ENCODE measurements at regions not wholly inside any gene's neighbourhood (a gene's known extent, or its start where the extent isn't known, plus 50 kb on each side); places are given as distances from the start of the nearest gene placed in this dataset.

DNA sequence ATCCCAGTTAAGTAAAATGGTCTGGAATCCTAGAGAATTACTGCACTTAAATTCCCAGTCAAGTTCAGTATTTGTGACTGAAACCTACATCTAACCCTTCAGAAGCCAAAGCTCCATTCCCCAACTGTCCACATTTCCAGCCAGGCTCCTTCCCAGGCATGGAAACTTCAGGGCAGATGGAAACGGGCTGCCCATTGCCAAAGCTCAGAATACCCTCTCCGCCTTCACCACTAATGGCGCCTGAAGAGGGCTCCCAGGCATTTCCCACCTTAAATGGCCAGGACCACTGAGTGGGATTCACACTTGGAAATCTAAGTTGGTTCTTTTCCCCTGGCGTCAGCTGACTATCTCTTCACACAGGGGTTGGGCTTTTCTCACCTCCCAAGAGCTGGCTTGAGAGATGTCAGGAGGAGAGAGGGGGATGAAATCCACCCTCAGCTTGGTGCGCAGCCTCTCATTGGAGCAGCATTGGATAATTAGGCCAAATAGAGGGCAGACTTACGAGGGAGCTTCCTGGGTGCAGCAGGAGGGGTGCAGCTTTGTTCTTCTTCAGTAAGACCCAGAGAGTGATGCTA, 82.9 kb downstream of the ANKRD60 start:
- Histone ChIP-seq H3K4me3 (ENCODE audit: low read length) (no peak overlapping the region), H3K27me3 (ENCODE audit: control insufficient read depth, insufficient read depth, low read length, poor library complexity, severe bottlenecking) (no peaks in the 10 kb centered on the region), H3K36me3 (ENCODE audit: control insufficient read depth, insufficient read depth, low read length) (no peaks in the 10 kb centered on the region), H3K27ac (ENCODE audit: low read depth, low read length) (no peak overlapping the region), H3K9me3 (ENCODE audit: control insufficient read depth, low read length) (peaks cover 18% of the 10 kb centered on the region), H3K9ac (ENCODE audit: extremely low read depth, low read length, poor library complexity, severe bottlenecking) (no peak overlapping the region), H3K4me1 (ENCODE audit: control insufficient read depth, insufficient read depth, low read length) (no peaks in the 10 kb centered on the region)
- H3K4me1 Mint-ChIP-seq = peaks cover 25% of the 10 kb centered on the region
- DNase-seq = peak; percentile 38
- H3K36me3 Mint-ChIP-seq (ENCODE audit: low read depth) = no peaks in the 10 kb centered on the region
- peaks cover 20% of the 10 kb centered on the region for H3K9me3 Mint-ChIP-seq
- H3K27me3 Mint-ChIP-seq (ENCODE audit: insufficient read depth) = peaks cover 39% of the 10 kb centered on the region
- WGBS, 2 experiments (ENCODE audit: insufficient coverage in 1 of 2, insufficient read length in 1 of 2) = 93 to 97% methylated on average over 4 to 6 of the region's 6 CpGs
- H3K4me3 Mint-ChIP-seq = no peak overlapping the region
- TF ChIP-seq, protein P1, sequence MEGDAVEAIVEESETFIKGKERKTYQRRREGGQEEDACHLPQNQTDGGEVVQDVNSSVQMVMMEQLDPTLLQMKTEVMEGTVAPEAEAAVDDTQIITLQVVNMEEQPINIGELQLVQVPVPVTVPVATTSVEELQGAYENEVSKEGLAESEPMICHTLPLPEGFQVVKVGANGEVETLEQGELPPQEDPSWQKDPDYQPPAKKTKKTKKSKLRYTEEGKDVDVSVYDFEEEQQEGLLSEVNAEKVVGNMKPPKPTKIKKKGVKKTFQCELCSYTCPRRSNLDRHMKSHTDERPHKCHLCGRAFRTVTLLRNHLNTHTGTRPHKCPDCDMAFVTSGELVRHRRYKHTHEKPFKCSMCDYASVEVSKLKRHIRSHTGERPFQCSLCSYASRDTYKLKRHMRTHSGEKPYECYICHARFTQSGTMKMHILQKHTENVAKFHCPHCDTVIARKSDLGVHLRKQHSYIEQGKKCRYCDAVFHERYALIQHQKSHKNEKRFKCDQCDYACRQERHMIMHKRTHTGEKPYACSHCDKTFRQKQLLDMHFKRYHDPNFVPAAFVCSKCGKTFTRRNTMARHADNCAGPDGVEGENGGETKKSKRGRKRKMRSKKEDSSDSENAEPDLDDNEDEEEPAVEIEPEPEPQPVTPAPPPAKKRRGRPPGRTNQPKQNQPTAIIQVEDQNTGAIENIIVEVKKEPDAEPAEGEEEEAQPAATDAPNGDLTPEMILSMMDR (conservative IDR thresholded peaks at IDR 0.05) = no peak
- no peak overlapping the region for H3K27ac Mint-ChIP-seq

DNA sequence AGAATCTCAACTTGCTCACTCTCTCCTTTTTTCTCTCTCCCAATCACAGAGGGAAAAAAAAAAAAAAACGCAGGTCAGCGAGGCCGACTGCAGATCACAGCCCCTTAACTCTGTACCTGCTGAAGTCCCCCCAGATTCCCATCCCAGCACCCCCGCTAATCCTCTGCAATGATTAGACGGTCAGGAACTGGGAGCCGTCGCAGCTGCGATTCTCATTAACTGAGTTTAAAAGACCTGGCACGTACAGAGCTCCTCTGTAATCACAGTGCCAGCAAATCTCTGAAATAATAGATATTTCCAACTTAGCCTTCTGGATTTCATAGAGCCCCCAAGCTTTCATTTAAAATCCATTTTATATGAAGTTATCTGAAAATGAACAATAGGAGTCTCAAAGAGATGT, 84.4 kb downstream of the ANKRD60 start:
- H3K4me3 ChIP-seq (ENCODE audit: low read length) = no peak overlapping the region
- no peak overlapping the region for H3K27ac Mint-ChIP-seq
- no peaks in the 10 kb centered on the region for H3K36me3 ChIP-seq (ENCODE audit: control insufficient read depth, insufficient read depth, low read length)
- H3K36me3 Mint-ChIP-seq (ENCODE audit: low read depth) = no peaks in the 10 kb centered on the region
- no peak overlapping the region for H3K27ac ChIP-seq (ENCODE audit: low read depth, low read length)
- H3K9me3 ChIP-seq (ENCODE audit: control insufficient read depth, low read length) = peaks cover 18% of the 10 kb centered on the region
- H3K4me1 Mint-ChIP-seq = peaks cover 23% of the 10 kb centered on the region
- 87 to 91% methylated on average over 5 to 9 of the region's 9 CpGs for WGBS, 2 experiments (ENCODE audit: insufficient coverage in 1 of 2, insufficient read length in 1 of 2)
- TF ChIP-seq, protein P1 (conservative IDR thresholded peaks at IDR 0.05) = no peak
- peaks cover 36% of the 10 kb centered on the region for H3K27me3 Mint-ChIP-seq (ENCODE audit: insufficient read depth)
- peaks cover 23% of the 10 kb centered on the region for H3K9me3 Mint-ChIP-seq
- no peak for DNase-seq
- no peaks in the 10 kb centered on the region for H3K27me3 ChIP-seq (ENCODE audit: control insufficient read depth, insufficient read depth, low read length, poor library complexity, severe bottlenecking)
- H3K4me1 ChIP-seq (ENCODE audit: control insufficient read depth, insufficient read depth, low read length) = no peaks in the 10 kb centered on the region
- H3K4me3 Mint-ChIP-seq = no peak overlapping the region
- no peak overlapping the region for H3K9ac ChIP-seq (ENCODE audit: extremely low read depth, low read length, poor library complexity, severe bottlenecking)

DNA sequence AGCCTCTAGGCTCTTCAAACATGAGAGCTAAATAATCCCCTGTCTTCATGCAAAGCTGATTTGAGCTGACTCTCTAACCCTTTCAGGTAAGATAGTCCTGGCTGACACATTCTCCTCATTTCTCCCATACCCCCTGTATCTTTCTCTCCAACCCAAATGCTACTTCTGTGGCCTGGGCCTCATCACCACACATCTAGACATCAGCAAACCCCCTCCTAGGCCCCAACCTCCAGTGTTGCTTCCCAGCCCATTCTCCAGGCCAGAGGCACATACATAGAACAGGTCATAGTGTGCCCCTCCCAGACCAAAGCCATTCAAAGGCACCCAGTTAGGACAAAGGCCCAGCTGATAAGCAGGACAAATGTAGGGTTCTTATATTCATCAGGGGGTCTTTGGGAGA, 84.9 kb downstream of the ANKRD60 start:
- Mint-ChIP-seq H3K27ac (no peak overlapping the region), H3K36me3 (ENCODE audit: low read depth) (no peaks in the 10 kb centered on the region), H3K9me3 (peaks cover 23% of the 10 kb centered on the region), H3K4me3 (no peak overlapping the region), H3K4me1 (peaks cover 23% of the 10 kb centered on the region), H3K27me3 (ENCODE audit: insufficient read depth) (peaks cover 34% of the 10 kb centered on the region)
- no peak overlapping the region for H3K4me3 ChIP-seq (ENCODE audit: low read length)
- TF ChIP-seq, protein P1 (conservative IDR thresholded peaks at IDR 0.05) = no peak
- no peaks in the 10 kb centered on the region for H3K27me3 ChIP-seq (ENCODE audit: control insufficient read depth, insufficient read depth, low read length, poor library complexity, severe bottlenecking)
- DNase-seq = peak; percentile 42
- H3K9ac ChIP-seq (ENCODE audit: extremely low read depth, low read length, poor library complexity, severe bottlenecking) = no peak overlapping the region
- H3K36me3 ChIP-seq (ENCODE audit: control insufficient read depth, insufficient read depth, low read length) = no peaks in the 10 kb centered on the region
- H3K4me1 ChIP-seq (ENCODE audit: control insufficient read depth, insufficient read depth, low read length) = no peaks in the 10 kb centered on the region
- no peak overlapping the region for H3K27ac ChIP-seq (ENCODE audit: low read depth, low read length)
- H3K9me3 ChIP-seq (ENCODE audit: control insufficient read depth, low read length) = peaks cover 18% of the 10 kb centered on the region

Measured in endodermal cell (in vitro differentiated cells).